ENCODE measurements at regions not wholly inside any gene's neighbourhood (a gene's known extent, or its start where the extent isn't known, plus 50 kb on each side); places are given as distances from the start of the nearest gene placed in this dataset.

GRCh38 chr11:11220786-11221185 lies 132.3 kb downstream of the CSNK2A3 start:
- TF ChIP-seq CTCF (IDR thresholded peaks at IDR 0.05): no peak
- H3K27me3 Mint-ChIP-seq: no peaks in the 10 kb centered on the region
- H3K27ac ChIP-seq (ENCODE audit: low read depth in 1 of 2, low read length in 2 of 2): no peak overlapping the region
- peaks cover 0 to 6% of the 10 kb centered on the region in 2 experiments for H3K9me3 ChIP-seq (ENCODE audit: control insufficient read depth in 1 of 2, insufficient read depth in 1 of 2, low read length in 2 of 2)
- ATAC-seq (ENCODE audit: poor library complexity): no peak
- H3K4me1 ChIP-seq (ENCODE audit: insufficient read depth, low read length): no peaks in the 10 kb centered on the region
- H3K27me3 ChIP-seq (ENCODE audit: control insufficient read depth in 1 of 2, insufficient read depth in 2 of 2, low read length in 2 of 2): no peaks in the 10 kb centered on the region
- ChIA-PET CTCF (no interaction called here), POLR2A (no interaction called here)
- H3K36me3 Mint-ChIP-seq (ENCODE audit: low read depth): no peaks in the 10 kb centered on the region
- no peaks in the 10 kb centered on the region for H3K36me3 ChIP-seq (ENCODE audit: insufficient read depth, low read length)
- H3K4me3 Mint-ChIP-seq: no peak overlapping the region
- H3K4me3 ChIP-seq (ENCODE audit: low read length): no peak overlapping the region
- intact Hi-C loops (cut with DNase I, micrococcal nuclease): no loop called here
- H3K27ac Mint-ChIP-seq: no peak overlapping the region
- no peaks in the 10 kb centered on the region for H3K4me1 Mint-ChIP-seq (ENCODE audit: low read depth)
- DNase-seq: no peak
- H3K9me3 Mint-ChIP-seq: no peaks in the 10 kb centered on the region

- intact Hi-C loops (cut with DNase I, micrococcal nuclease): no loop called here
- no peaks in the 10 kb centered on the region for H3K4me1 ChIP-seq (ENCODE audit: insufficient read depth, low read length)
- Mint-ChIP-seq H3K36me3 (ENCODE audit: low read depth) (no peaks in the 10 kb centered on the region), H3K27me3 (no peaks in the 10 kb centered on the region), H3K4me3 (no peak overlapping the region), H3K27ac (no peak overlapping the region), H3K4me1 (ENCODE audit: low read depth) (no peaks in the 10 kb centered on the region), H3K9me3 (no peaks in the 10 kb centered on the region)
- no peaks in the 10 kb centered on the region for H3K27me3 ChIP-seq (ENCODE audit: control insufficient read depth in 1 of 2, insufficient read depth in 2 of 2, low read length in 2 of 2)
- DNase-seq (no peak), ATAC-seq (ENCODE audit: poor library complexity) (no peak)
- no peaks in the 10 kb centered on the region for H3K36me3 ChIP-seq (ENCODE audit: insufficient read depth, low read length)
- H3K27ac ChIP-seq (ENCODE audit: low read depth in 1 of 2, low read length in 2 of 2): no peak overlapping the region
- no peak for TF ChIP-seq CTCF (IDR thresholded peaks at IDR 0.05)
- CTCF ChIA-PET: interaction anchor here (0.9 kb wide), 1 partner anchor 13 kb away, joined by 3 read pairs; no protein-coding TSS in a partner anchor
- no peak overlapping the region for H3K4me3 ChIP-seq (ENCODE audit: low read length)
- POLR2A ChIA-PET: interaction anchor here (0.6 kb wide), 1 partner anchor 318 kb away, joined by 3 read pairs; no protein-coding TSS in a partner anchor
- no peaks in the 10 kb centered on the region for H3K9me3 ChIP-seq (ENCODE audit: control insufficient read depth in 1 of 2, insufficient read depth in 1 of 2, low read length in 2 of 2)
Observed at GRCh38 chr11:11218629-11218986, 134.4 kb downstream of the CSNK2A3 start.

- Histone ChIP-seq H3K27ac (ENCODE audit: low read depth in 1 of 2, low read length in 2 of 2) (no peak overlapping the region), H3K9me3 (ENCODE audit: control insufficient read depth in 1 of 2, insufficient read depth in 1 of 2, low read length in 2 of 2) (no peaks in the 10 kb centered on the region), H3K4me1 (ENCODE audit: insufficient read depth, low read length) (no peaks in the 10 kb centered on the region), H3K27me3 (ENCODE audit: control insufficient read depth in 1 of 2, insufficient read depth in 2 of 2, low read length in 2 of 2) (no peaks in the 10 kb centered on the region), H3K36me3 (ENCODE audit: insufficient read depth, low read length) (no peaks in the 10 kb centered on the region), H3K4me3 (ENCODE audit: low read length) (no peak overlapping the region)
- H3K4me3 Mint-ChIP-seq: no peak overlapping the region
- intact Hi-C loops (cut with DNase I, micrococcal nuclease): no loop called here
- no peak for TF ChIP-seq CTCF (IDR thresholded peaks at IDR 0.05)
- CTCF ChIA-PET: interaction anchor here (0.9 kb wide), 1 partner anchor 14 kb away, joined by 3 read pairs; no protein-coding TSS in a partner anchor
- H3K4me1 Mint-ChIP-seq (ENCODE audit: low read depth): no peaks in the 10 kb centered on the region
- ATAC-seq (ENCODE audit: poor library complexity) (no peak), DNase-seq (no peak)
- H3K27ac Mint-ChIP-seq: no peak overlapping the region
- no peaks in the 10 kb centered on the region for H3K27me3 Mint-ChIP-seq
- H3K36me3 Mint-ChIP-seq (ENCODE audit: low read depth): no peaks in the 10 kb centered on the region
- POLR2A ChIA-PET: interaction anchor here (0.6 kb wide), 1 partner anchor 317 kb away, joined by 3 read pairs; no protein-coding TSS in a partner anchor
- H3K9me3 Mint-ChIP-seq: no peaks in the 10 kb centered on the region
Observed at GRCh38 chr11:11217929-11218628, 135.0 kb downstream of the CSNK2A3 start.
